ENCODE measurements at regions not wholly inside any gene's neighbourhood (a gene's known extent, or its start where the extent isn't known, plus 50 kb on each side); places are given as distances from the start of the nearest gene placed in this dataset.

DNA sequence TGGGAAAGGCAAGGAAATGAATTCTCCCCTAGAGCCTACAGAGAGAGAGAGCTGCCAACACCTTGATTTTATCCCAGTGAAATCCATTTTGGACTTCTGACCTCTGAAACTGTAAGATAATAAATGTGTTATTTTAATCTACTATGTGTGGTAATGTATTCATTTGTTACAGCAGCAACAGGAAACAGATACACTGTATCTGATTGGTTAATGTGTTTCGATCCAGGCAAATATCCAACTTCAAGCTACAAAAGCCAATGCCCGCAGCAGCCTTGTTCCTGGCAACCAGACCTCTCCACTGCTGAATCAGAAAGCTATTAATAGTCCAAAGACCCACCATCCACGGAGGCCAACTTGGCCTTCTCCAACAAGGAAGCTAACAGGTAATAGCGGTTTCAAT is 318.1 kb downstream of the PTTG2 start:
- H3K27ac ChIP-seq (ENCODE audit: low read depth, low read length), result no peak overlapping the region
- no peaks in the 10 kb centered on the region for H3K36me3 ChIP-seq (ENCODE audit: low read length)
- no peak overlapping the region for H3K4me2 ChIP-seq (ENCODE audit: low read depth, low read length, poor library complexity, severe bottlenecking)
- H3K79me2 ChIP-seq (ENCODE audit: insufficient read depth, low read length), result no peaks in the 10 kb centered on the region
- H3K9me3 ChIP-seq (ENCODE audit: insufficient read depth, low read length), result no peaks in the 10 kb centered on the region
- H3K27me3 ChIP-seq (ENCODE audit: low read length), result no peaks in the 10 kb centered on the region
- H3K4me3 ChIP-seq (ENCODE audit: insufficient read depth, low read length, poor library complexity, severe bottlenecking), result no peak overlapping the region
- H2AFZ ChIP-seq (ENCODE audit: low read depth, low read length, severe bottlenecking), result no peak overlapping the region
- H4K20me1 ChIP-seq (ENCODE audit: low read depth, low read length), result no peaks in the 10 kb centered on the region
- no peak overlapping the region for H3K9ac ChIP-seq (ENCODE audit: low read length)
- TF ChIP-seq, protein P1, sequence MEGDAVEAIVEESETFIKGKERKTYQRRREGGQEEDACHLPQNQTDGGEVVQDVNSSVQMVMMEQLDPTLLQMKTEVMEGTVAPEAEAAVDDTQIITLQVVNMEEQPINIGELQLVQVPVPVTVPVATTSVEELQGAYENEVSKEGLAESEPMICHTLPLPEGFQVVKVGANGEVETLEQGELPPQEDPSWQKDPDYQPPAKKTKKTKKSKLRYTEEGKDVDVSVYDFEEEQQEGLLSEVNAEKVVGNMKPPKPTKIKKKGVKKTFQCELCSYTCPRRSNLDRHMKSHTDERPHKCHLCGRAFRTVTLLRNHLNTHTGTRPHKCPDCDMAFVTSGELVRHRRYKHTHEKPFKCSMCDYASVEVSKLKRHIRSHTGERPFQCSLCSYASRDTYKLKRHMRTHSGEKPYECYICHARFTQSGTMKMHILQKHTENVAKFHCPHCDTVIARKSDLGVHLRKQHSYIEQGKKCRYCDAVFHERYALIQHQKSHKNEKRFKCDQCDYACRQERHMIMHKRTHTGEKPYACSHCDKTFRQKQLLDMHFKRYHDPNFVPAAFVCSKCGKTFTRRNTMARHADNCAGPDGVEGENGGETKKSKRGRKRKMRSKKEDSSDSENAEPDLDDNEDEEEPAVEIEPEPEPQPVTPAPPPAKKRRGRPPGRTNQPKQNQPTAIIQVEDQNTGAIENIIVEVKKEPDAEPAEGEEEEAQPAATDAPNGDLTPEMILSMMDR (IDR thresholded peaks at IDR 0.05; ENCODE audit: insufficient read depth, low read length, poor library complexity, severe bottlenecking), result no peak
- no peak for TF ChIP-seq EZH2phosphoT487 (conservative IDR thresholded peaks at IDR 0.05; ENCODE audit: low read length)
- no peaks in the 10 kb centered on the region for H3F3A ChIP-seq (ENCODE audit: insufficient read depth)
- no peaks in the 10 kb centered on the region for H3K9me2 ChIP-seq (replicated peaks; ENCODE audit: insufficient read depth, low read length)

DNA sequence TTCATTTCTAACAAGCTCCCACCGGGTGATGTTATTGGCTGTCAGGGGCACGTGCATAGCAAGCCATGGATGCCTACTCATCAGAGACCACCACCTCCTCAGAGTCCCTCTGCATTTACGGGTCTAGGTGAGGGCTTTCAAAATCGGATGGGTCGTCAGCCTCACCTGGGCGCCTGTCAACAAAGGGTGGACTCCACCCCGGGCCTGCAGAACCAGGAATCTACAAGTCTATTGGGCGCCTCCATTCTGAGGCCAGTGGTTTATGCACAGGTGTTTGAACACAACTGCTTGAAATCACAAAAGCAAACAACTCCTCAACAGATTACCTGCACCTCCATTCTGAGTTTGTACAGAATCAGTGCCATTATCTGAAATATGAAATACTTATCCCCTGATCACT is 318.9 kb downstream of the PTTG2 start:
- no peaks in the 10 kb centered on the region for H3K9me2 ChIP-seq (replicated peaks; ENCODE audit: insufficient read depth, low read length)
- H3K27ac ChIP-seq (ENCODE audit: low read depth, low read length), result no peak overlapping the region
- no peaks in the 10 kb centered on the region for H4K20me1 ChIP-seq (ENCODE audit: low read depth, low read length)
- H3K79me2 ChIP-seq (ENCODE audit: insufficient read depth, low read length), result no peaks in the 10 kb centered on the region
- H3K4me3 ChIP-seq (ENCODE audit: insufficient read depth, low read length, poor library complexity, severe bottlenecking), result no peak overlapping the region
- no peaks in the 10 kb centered on the region for H3K27me3 ChIP-seq (ENCODE audit: low read length)
- no peaks in the 10 kb centered on the region for H3K9me3 ChIP-seq (ENCODE audit: insufficient read depth, low read length)
- no peaks in the 10 kb centered on the region for H3K36me3 ChIP-seq (ENCODE audit: low read length)
- H3K4me2 ChIP-seq (ENCODE audit: low read depth, low read length, poor library complexity, severe bottlenecking), result no peak overlapping the region
- no peaks in the 10 kb centered on the region for H3F3A ChIP-seq (ENCODE audit: insufficient read depth)
- no peak overlapping the region for H2AFZ ChIP-seq (ENCODE audit: low read depth, low read length, severe bottlenecking)
- no peak overlapping the region for H3K9ac ChIP-seq (ENCODE audit: low read length)
- TF ChIP-seq EZH2phosphoT487 (conservative IDR thresholded peaks at IDR 0.05; ENCODE audit: low read length), result no peak
- TF ChIP-seq, protein P1 (IDR thresholded peaks at IDR 0.05; ENCODE audit: insufficient read depth, low read length, poor library complexity, severe bottlenecking), result no peak

- Histone ChIP-seq H3K79me2 (ENCODE audit: insufficient read depth, low read length) (no peaks in the 10 kb centered on the region), H3F3A (ENCODE audit: insufficient read depth) (no peaks in the 10 kb centered on the region), H3K4me3 (ENCODE audit: insufficient read depth, low read length, poor library complexity, severe bottlenecking) (no peak overlapping the region), H3K4me2 (ENCODE audit: low read depth, low read length, poor library complexity, severe bottlenecking) (no peak overlapping the region), H4K20me1 (ENCODE audit: low read depth, low read length) (no peaks in the 10 kb centered on the region), H3K27me3 (ENCODE audit: low read length) (no peaks in the 10 kb centered on the region), H3K27ac (ENCODE audit: low read depth, low read length) (no peak overlapping the region), H3K9ac (ENCODE audit: low read length) (no peak overlapping the region), H2AFZ (ENCODE audit: low read depth, low read length, severe bottlenecking) (no peak overlapping the region), H3K36me3 (ENCODE audit: low read length) (no peaks in the 10 kb centered on the region), H3K9me3 (ENCODE audit: insufficient read depth, low read length) (no peaks in the 10 kb centered on the region), H3K9me2 (replicated peaks; ENCODE audit: insufficient read depth, low read length) (no peaks in the 10 kb centered on the region)
- TF ChIP-seq EZH2phosphoT487 (conservative IDR thresholded peaks at IDR 0.05; ENCODE audit: low read length), result no peak
- TF ChIP-seq, protein P1 (IDR thresholded peaks at IDR 0.05; ENCODE audit: insufficient read depth, low read length, poor library complexity, severe bottlenecking), result no peak
Observed at GRCh38 chr4:38279650-38280322, 319.6 kb downstream of the PTTG2 start.

Measured in SU-DHL-6 (cell line).